ENCODE measurements at regions not wholly inside any gene's neighbourhood (a gene's known extent, or its start where the extent isn't known, plus 50 kb on each side); places are given as distances from the start of the nearest gene placed in this dataset.

DNA sequence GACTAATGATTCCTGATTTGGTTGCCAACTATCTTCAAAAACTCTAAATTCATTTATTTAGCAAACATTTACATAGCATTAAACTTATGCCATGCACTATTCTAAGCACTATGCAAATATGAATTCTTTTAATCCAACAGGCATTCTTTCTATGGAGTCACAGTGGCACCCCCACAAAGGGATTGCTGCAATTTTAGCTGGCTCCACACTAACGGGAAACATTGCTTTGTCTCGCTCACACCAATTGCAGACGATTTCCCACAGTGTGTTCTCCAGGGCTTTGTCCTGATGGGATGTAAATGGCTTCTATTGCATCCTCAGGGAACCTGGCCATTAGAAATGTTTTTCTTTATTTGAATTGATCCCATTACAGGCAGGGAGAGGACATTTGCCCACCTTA lies 259.1 kb downstream of the BARHL2 start:
- H3K27me3 ChIP-seq = peaks cover 3% of the 10 kb centered on the region
- no peak for DNase-seq
- H3K9me3 ChIP-seq (replicated peaks in 1 of 3) = no peaks in the 10 kb centered on the region
- no peaks in the 10 kb centered on the region for H3K36me3 ChIP-seq (replicated peaks in 1 of 2)
- TF ChIP-seq POLR2A (IDR thresholded peaks at IDR 0.05) = no peak
- TF ChIP-seq, protein P1, sequence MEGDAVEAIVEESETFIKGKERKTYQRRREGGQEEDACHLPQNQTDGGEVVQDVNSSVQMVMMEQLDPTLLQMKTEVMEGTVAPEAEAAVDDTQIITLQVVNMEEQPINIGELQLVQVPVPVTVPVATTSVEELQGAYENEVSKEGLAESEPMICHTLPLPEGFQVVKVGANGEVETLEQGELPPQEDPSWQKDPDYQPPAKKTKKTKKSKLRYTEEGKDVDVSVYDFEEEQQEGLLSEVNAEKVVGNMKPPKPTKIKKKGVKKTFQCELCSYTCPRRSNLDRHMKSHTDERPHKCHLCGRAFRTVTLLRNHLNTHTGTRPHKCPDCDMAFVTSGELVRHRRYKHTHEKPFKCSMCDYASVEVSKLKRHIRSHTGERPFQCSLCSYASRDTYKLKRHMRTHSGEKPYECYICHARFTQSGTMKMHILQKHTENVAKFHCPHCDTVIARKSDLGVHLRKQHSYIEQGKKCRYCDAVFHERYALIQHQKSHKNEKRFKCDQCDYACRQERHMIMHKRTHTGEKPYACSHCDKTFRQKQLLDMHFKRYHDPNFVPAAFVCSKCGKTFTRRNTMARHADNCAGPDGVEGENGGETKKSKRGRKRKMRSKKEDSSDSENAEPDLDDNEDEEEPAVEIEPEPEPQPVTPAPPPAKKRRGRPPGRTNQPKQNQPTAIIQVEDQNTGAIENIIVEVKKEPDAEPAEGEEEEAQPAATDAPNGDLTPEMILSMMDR (IDR thresholded peaks at IDR 0.05) = no peak
- no peaks in the 10 kb centered on the region for H3K4me1 ChIP-seq (replicated peaks in 1 of 2)
- H3K4me3 ChIP-seq = no peak overlapping the region
- intact Hi-C loops (cut with DNase I) = no loop called here
- WGBS, 4 donors = 48 to 67% (median 61%) methylated on average over 3 of the region's 3 CpGs
- H3K27ac ChIP-seq = no peak overlapping the region

DNA sequence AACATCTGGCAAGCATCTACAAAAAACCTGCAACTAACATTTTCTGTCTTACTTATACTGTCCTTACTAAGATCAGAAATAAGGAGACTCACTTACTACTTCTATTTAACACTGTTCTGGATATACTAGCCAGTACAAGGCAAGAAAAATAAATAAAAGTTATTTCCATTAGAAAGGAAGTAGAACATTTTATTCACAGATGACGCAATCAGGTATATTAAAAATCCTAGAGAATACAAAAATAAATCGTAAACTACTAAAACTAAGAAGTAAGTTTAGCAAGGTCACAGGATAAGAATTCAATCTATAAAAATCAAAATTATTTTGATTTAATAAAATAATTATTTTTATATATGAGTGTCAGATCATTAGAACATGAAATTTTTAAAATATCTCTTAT lies 264.6 kb downstream of the BARHL2 start:
- DNase-seq = no peak
- intact Hi-C loops (cut with DNase I) = no loop called here
- TF ChIP-seq POLR2A (IDR thresholded peaks at IDR 0.05) = no peak
- TF ChIP-seq, protein P1 (IDR thresholded peaks at IDR 0.05) = no peak
- no peak overlapping the region for H3K27ac ChIP-seq
- no peaks in the 10 kb centered on the region for H3K4me1 ChIP-seq (replicated peaks in 1 of 2)
- H3K27me3 ChIP-seq = no peaks in the 10 kb centered on the region
- H3K4me3 ChIP-seq = no peak overlapping the region
- H3K36me3 ChIP-seq (replicated peaks in 1 of 2) = no peaks in the 10 kb centered on the region
- 84 to 88% (median 86%) methylated on average over 2 of the region's 2 CpGs for WGBS, 4 donors
- H3K9me3 ChIP-seq (replicated peaks in 1 of 3) = no peaks in the 10 kb centered on the region

DNA sequence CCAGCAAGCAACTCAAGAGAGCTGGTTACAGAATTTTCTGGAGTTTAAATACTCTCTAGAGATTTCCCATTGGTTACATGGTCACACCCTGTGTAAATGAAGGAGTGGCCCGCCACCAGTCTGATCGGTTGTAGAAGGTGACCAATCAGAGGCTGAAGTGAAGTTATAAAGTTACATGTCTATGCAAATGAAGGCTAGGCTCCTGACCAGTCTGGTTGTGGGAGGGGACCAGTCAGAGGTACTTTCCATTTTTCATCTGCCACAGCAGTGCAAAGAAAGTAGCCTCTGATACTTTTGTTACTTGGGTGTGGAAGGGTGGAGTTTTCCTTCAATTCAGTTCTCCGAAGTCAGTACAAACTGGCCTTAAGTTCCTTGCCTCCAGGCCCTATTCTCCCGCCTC lies 273.7 kb downstream of the BARHL2 start:
- DNase-seq = no peak
- no peaks in the 10 kb centered on the region for H3K4me1 ChIP-seq (replicated peaks in 1 of 2)
- intact Hi-C loops (cut with DNase I) = no loop called here
- no peaks in the 10 kb centered on the region for H3K36me3 ChIP-seq (replicated peaks in 1 of 2)
- no peak overlapping the region for H3K27ac ChIP-seq
- no peaks in the 10 kb centered on the region for H3K9me3 ChIP-seq (replicated peaks in 1 of 3)
- 75 to 85% (median 80%) methylated on average over 4 of the region's 4 CpGs for WGBS, 4 donors
- no peak for TF ChIP-seq POLR2A (IDR thresholded peaks at IDR 0.05)
- TF ChIP-seq, protein P1 (IDR thresholded peaks at IDR 0.05) = no peak
- no peak overlapping the region for H3K4me3 ChIP-seq
- no peaks in the 10 kb centered on the region for H3K27me3 ChIP-seq

DNA sequence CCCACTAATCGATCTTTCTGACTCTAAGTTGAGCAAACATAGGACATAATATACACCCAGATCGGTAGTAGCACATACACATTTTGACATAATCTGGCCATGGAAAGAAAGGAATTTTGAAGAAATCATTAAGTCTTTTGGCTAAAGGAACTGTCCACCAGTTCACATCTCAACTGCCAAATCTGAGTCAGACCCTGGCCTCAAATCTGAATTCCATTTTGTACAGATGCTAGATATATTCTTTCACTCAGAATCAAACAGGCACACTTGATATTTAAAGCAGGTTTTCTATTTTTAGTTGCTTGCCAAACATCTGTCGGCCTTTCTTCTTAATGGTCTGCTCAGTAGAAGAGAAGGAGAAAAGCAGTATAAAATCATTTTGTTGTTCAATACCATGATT lies 281.8 kb downstream of the BARHL2 start:
- intact Hi-C loops (cut with DNase I) = no loop called here
- 69 to 74% (median 70%) methylated on average over 3 of the region's 3 CpGs for WGBS, 4 donors
- Histone ChIP-seq H3K27ac (no peak overlapping the region), H3K36me3 (replicated peaks in 1 of 2) (no peaks in the 10 kb centered on the region), H3K4me3 (no peak overlapping the region), H3K4me1 (replicated peaks in 1 of 2) (no peaks in the 10 kb centered on the region), H3K27me3 (no peaks in the 10 kb centered on the region), H3K9me3 (replicated peaks in 1 of 3) (no peaks in the 10 kb centered on the region)
- TF ChIP-seq POLR2A (IDR thresholded peaks at IDR 0.05) = no peak
- TF ChIP-seq, protein P1 (IDR thresholded peaks at IDR 0.05) = no peak
- no peak for DNase-seq

All from adrenal gland (tissue), 9 donors.